ENCODE measurements at regions not wholly inside any gene's neighbourhood (a gene's known extent, or its start where the extent isn't known, plus 50 kb on each side); places are given as distances from the start of the nearest gene placed in this dataset.

DNA sequence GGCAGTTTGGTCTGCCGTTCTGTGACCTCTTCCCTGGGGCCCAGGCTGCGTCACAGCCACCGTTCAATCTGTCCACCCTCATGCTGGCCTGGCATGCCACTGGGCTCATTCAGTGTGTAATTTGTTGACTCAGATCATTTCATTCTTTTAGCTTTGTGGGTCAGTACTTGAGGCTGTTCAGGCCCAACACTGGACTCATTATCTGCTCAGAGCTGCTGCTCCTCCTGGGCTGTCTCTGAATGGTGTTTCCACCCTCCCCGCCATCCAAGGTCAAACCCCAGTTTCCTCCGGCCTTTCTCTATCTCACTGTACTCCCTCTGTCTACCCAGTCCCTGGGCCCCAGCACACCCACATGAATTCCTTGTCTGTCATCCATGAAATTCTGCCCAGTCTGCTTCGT, 152.4 kb upstream of the NCK2 start:
- ATAC-seq, result no peak
- ChIA-PET CTCF (no interaction called here), POLR2A (no interaction called here)
- H3K36me3 Mint-ChIP-seq, result peaks cover 15% of the 10 kb centered on the region
- no peak overlapping the region for H3K4me3 Mint-ChIP-seq
- peaks cover 34% of the 10 kb centered on the region for H3K9me3 Mint-ChIP-seq
- DNase-seq (ENCODE audit: low spot score), result no peak
- peaks cover 22% of the 10 kb centered on the region for H3K4me1 Mint-ChIP-seq
- H3K27me3 Mint-ChIP-seq (ENCODE audit: low read depth), result no peaks in the 10 kb centered on the region
- H3K27ac Mint-ChIP-seq, result peak overlapping the region; percentile 25; the same call in 1 of the 2 replicates
- TF ChIP-seq, protein P1, sequence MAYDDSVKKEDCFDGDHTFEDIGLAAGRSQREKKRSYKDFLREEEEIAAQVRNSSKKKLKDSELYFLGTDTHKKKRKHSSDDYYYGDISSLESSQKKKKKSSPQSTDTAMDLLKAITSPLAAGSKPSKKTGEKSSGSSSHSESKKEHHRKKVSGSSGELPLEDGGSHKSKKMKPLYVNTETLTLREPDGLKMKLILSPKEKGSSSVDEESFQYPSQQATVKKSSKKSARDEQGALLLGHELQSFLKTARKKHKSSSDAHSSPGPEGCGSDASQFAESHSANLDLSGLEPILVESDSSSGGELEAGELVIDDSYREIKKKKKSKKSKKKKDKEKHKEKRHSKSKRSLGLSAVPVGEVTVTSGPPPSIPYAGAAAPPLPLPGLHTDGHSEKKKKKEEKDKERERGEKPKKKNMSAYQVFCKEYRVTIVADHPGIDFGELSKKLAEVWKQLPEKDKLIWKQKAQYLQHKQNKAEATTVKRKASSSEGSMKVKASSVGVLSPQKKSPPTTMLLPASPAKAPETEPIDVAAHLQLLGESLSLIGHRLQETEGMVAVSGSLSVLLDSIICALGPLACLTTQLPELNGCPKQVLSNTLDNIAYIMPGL (CRISPR knock-in tag; IDR thresholded peaks at IDR 0.05), result no peak
- no peak for TF ChIP-seq RORB (CRISPR knock-in tag; IDR thresholded peaks at IDR 0.05)
- no peak for TF ChIP-seq ZNF263 (CRISPR knock-in tag; IDR thresholded peaks at IDR 0.05; ENCODE audit: low read depth)
- no peak for TF ChIP-seq RELA (CRISPR knock-in tag; IDR thresholded peaks at IDR 0.05; ENCODE audit: borderline replicate concordance)
- no peak for TF ChIP-seq CREB1 (CRISPR knock-in tag; IDR thresholded peaks at IDR 0.05)
- TF ChIP-seq PRRX2 (CRISPR knock-in tag; IDR thresholded peaks at IDR 0.05), result no peak
- no peak for TF ChIP-seq FOXP1 (CRISPR knock-in tag; IDR thresholded peaks at IDR 0.05; ENCODE audit: borderline replicate concordance)
- TF ChIP-seq ZNF138 (CRISPR knock-in tag; conservative IDR thresholded peaks at IDR 0.05), result no peak
- no peak for TF ChIP-seq SOX15 (CRISPR knock-in tag; IDR thresholded peaks at IDR 0.05)
- no peak for TF ChIP-seq KAT7 (CRISPR knock-in tag; IDR thresholded peaks at IDR 0.05; ENCODE audit: borderline replicate concordance)
- no peak for TF ChIP-seq ZNF121 (CRISPR knock-in tag; IDR thresholded peaks at IDR 0.05)
- TF ChIP-seq NFATC4 (CRISPR knock-in tag; IDR thresholded peaks at IDR 0.05), result no peak
- TF ChIP-seq, protein P2, sequence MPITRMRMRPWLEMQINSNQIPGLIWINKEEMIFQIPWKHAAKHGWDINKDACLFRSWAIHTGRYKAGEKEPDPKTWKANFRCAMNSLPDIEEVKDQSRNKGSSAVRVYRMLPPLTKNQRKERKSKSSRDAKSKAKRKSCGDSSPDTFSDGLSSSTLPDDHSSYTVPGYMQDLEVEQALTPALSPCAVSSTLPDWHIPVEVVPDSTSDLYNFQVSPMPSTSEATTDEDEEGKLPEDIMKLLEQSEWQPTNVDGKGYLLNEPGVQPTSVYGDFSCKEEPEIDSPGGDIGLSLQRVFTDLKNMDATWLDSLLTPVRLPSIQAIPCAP (CRISPR knock-in tag; IDR thresholded peaks at IDR 0.05), result no peak
- no peak for TF ChIP-seq ZBTB21 (CRISPR knock-in tag; IDR thresholded peaks at IDR 0.05; ENCODE audit: borderline replicate concordance)
- TF ChIP-seq NFYB (CRISPR knock-in tag; conservative IDR thresholded peaks at IDR 0.05; ENCODE audit: low read depth), result no peak
- TF ChIP-seq, protein P3, sequence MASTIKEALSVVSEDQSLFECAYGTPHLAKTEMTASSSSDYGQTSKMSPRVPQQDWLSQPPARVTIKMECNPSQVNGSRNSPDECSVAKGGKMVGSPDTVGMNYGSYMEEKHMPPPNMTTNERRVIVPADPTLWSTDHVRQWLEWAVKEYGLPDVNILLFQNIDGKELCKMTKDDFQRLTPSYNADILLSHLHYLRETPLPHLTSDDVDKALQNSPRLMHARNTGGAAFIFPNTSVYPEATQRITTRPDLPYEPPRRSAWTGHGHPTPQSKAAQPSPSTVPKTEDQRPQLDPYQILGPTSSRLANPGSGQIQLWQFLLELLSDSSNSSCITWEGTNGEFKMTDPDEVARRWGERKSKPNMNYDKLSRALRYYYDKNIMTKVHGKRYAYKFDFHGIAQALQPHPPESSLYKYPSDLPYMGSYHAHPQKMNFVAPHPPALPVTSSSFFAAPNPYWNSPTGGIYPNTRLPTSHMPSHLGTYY (CRISPR knock-in tag; IDR thresholded peaks at IDR 0.05), result no peak
- no peak for TF ChIP-seq ZNF416 (CRISPR knock-in tag; IDR thresholded peaks at IDR 0.05)
- TF ChIP-seq CBFB (CRISPR knock-in tag; IDR thresholded peaks at IDR 0.05; ENCODE audit: low read depth), result no peak
- TF ChIP-seq ZNF232 (CRISPR knock-in tag; IDR thresholded peaks at IDR 0.05), result no peak

DNA sequence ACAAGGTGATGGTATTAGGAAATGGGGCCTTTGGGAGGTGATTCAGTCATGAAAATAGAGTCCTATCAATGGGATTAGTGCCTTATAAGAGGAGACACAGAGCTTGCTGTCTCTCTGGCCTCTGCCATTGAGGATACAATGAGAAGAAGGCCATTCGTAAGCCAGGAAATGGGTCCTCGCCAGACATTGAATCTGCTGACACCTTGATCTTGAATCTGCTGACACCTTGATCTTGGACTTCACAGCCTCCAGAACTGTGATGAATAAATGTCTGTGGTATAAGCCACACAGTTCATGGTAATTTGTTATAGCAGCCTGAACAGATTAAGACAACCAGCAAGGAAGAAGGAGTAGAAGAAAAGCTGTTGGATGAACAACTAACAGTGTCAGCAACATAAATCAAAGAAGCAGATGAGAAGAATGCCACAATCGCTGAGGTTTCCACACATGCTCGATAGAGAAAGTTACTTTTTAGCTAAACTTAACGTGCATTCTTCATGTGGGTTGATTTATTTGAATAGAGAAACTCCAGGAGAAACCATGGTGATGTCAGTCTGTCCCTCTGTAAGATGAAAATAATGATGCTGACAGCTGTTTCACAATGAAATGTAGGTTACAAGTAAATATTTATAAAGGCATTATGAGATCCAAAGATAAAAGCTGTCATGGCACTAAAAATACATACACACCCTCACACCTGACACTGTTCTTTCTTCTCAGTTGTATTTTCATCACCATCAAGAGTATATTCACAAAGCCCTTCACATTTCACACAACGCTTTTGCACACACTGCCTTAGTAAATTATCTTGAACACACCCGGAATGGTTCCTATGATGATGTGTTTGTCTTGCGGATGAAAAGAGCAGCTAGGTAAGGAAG, 153.7 kb upstream of the NCK2 start:
- no peak overlapping the region for H3K4me3 Mint-ChIP-seq
- H3K4me1 Mint-ChIP-seq, result peaks cover 22% of the 10 kb centered on the region
- peaks cover 17% of the 10 kb centered on the region for H3K36me3 Mint-ChIP-seq
- no peaks in the 10 kb centered on the region for H3K27me3 Mint-ChIP-seq (ENCODE audit: low read depth)
- CTCF ChIA-PET, result no interaction called here
- DNase-seq (ENCODE audit: low spot score) (no peak), ATAC-seq (no peak)
- peaks cover 37% of the 10 kb centered on the region for H3K9me3 Mint-ChIP-seq
- POLR2A ChIA-PET, result no interaction called here
- H3K27ac Mint-ChIP-seq, result no peak overlapping the region
- TF ChIP-seq TCF7 (CRISPR knock-in tag; IDR thresholded peaks at IDR 0.05; ENCODE audit: low read depth) (no peak), NFE2L1 (CRISPR knock-in tag; IDR thresholded peaks at IDR 0.05) (no peak), ZNF423 (CRISPR knock-in tag; IDR thresholded peaks at IDR 0.05) (no peak), ZBTB21 (CRISPR knock-in tag; IDR thresholded peaks at IDR 0.05; ENCODE audit: borderline replicate concordance) (no peak), AR (CRISPR knock-in tag; IDR thresholded peaks at IDR 0.05) (no peak), SP1 (CRISPR knock-in tag; conservative IDR thresholded peaks at IDR 0.05) (no peak), IRF2 (CRISPR knock-in tag; IDR thresholded peaks at IDR 0.05; ENCODE audit: borderline replicate concordance, low read depth) (no peak), JUN (CRISPR knock-in tag; IDR thresholded peaks at IDR 0.05) (no peak), FOXK1 (CRISPR knock-in tag; IDR thresholded peaks at IDR 0.05) (no peak), NFYB (CRISPR knock-in tag; conservative IDR thresholded peaks at IDR 0.05; ENCODE audit: low read depth) (no peak), ZNF416 (CRISPR knock-in tag; IDR thresholded peaks at IDR 0.05) (no peak), CREB1 (CRISPR knock-in tag; IDR thresholded peaks at IDR 0.05) (no peak)
- TF ChIP-seq, protein P4, sequence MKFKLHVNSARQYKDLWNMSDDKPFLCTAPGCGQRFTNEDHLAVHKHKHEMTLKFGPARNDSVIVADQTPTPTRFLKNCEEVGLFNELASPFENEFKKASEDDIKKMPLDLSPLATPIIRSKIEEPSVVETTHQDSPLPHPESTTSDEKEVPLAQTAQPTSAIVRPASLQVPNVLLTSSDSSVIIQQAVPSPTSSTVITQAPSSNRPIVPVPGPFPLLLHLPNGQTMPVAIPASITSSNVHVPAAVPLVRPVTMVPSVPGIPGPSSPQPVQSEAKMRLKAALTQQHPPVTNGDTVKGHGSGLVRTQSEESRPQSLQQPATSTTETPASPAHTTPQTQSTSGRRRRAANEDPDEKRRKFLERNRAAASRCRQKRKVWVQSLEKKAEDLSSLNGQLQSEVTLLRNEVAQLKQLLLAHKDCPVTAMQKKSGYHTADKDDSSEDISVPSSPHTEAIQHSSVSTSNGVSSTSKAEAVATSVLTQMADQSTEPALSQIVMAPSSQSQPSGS (CRISPR knock-in tag; IDR thresholded peaks at IDR 0.05; ENCODE audit: borderline replicate concordance, low read depth), result no peak
- TF ChIP-seq, protein P5, sequence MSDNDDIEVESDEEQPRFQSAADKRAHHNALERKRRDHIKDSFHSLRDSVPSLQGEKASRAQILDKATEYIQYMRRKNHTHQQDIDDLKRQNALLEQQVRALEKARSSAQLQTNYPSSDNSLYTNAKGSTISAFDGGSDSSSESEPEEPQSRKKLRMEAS (CRISPR knock-in tag; IDR thresholded peaks at IDR 0.05), result no peak

All from WTC11 (cell line).